Astrocyte (in vitro differentiated cells and primary cell): ENCODE measurements at regions not wholly inside any gene's neighbourhood (a gene's known extent, or its start where the extent isn't known, plus 50 kb on each side); places are given as distances from the start of the nearest gene placed in this dataset.

Experiments
- DNase-seq: peaks from one replicate; pipeline ENCODE4 v3.0.0-alpha.2; 2010; ENCODE audit warnings: low read depth
- FAIRE-seq: peaks from 2 replicates; lab custom pipeline; 2011; peaks lifted over from hg19 to GRCh38; lab: Jason Lieb, UNC
- H2AFZ ChIP-seq: 2 replicates; pipeline ENCODE4 v1.6.0; 2012; ENCODE audit warnings: low read depth, low read length, inconsistent platforms
- H3K27ac ChIP-seq: 2 replicates; pipeline ENCODE4 v1.5.1; 2011; ENCODE audit warnings: low read depth, low read length, inconsistent platforms
- H3K27me3 ChIP-seq: 2 replicates; pipeline ENCODE4 v1.6.0; 2011; ENCODE audit warnings: low read length, inconsistent platforms; ENCODE audit not compliant: insufficient read depth
- H3K36me3 ChIP-seq: 2 replicates; pipeline ENCODE4 v1.5.1; 2011; ENCODE audit warnings: low read length, inconsistent platforms; ENCODE audit not compliant: insufficient read depth
- H3K4me1 ChIP-seq: 2 replicates; pipeline ENCODE4 v1.5.1; 2011; ENCODE audit warnings: low read length, inconsistent platforms; ENCODE audit not compliant: insufficient read depth
- H3K4me2 ChIP-seq: 2 replicates; pipeline ENCODE4 v1.6.0; 2012; ENCODE audit warnings: low read length, inconsistent platforms
- H3K4me3 ChIP-seq: 2 replicates; pipeline ENCODE4 v1.5.1; 2011; ENCODE audit warnings: low read depth, mild to moderate bottlenecking, low read length, inconsistent platforms; ENCODE audit not compliant: insufficient read depth
- H3K79me2 ChIP-seq: 2 replicates; pipeline ENCODE4 v1.6.0; 2012; ENCODE audit warnings: mild to moderate bottlenecking, low read length, inconsistent platforms; ENCODE audit not compliant: insufficient read depth
- H3K9ac ChIP-seq: 2 replicates; pipeline ENCODE4 v1.6.0; 2012; ENCODE audit warnings: mild to moderate bottlenecking, low read length, inconsistent platforms
- H3K9me3 ChIP-seq: 2 replicates; pipeline ENCODE4 v1.5.1; 2012; ENCODE audit warnings: low read depth, mild to moderate bottlenecking, low read length, inconsistent platforms; ENCODE audit not compliant: insufficient read depth
- H4K20me1 ChIP-seq: 2 replicates; pipeline ENCODE4 v1.6.0; 2012; ENCODE audit warnings: low read length, inconsistent platforms; ENCODE audit not compliant: insufficient read depth
- H3K27ac Mint-ChIP-seq: one replicate; pipeline ENCODE4 v1.8.0; 2021; ENCODE audit warnings: mild to moderate bottlenecking, mixed read lengths; ENCODE audit not compliant: unreplicated experiment
- H3K27me3 Mint-ChIP-seq: one replicate; pipeline ENCODE4 v1.8.0; 2021; ENCODE audit warnings: low read depth, mixed read lengths; ENCODE audit not compliant: unreplicated experiment
- H3K36me3 Mint-ChIP-seq: one replicate; pipeline ENCODE4 v1.8.0; 2021; ENCODE audit warnings: low read depth, mixed read lengths; ENCODE audit not compliant: unreplicated experiment
- H3K4me1 Mint-ChIP-seq: one replicate; pipeline ENCODE4 v1.8.0; 2021; ENCODE audit warnings: low read depth, mixed read lengths; ENCODE audit not compliant: unreplicated experiment
- H3K4me3 Mint-ChIP-seq: one replicate; pipeline ENCODE4 v1.8.0; 2021; ENCODE audit warnings: mild to moderate bottlenecking, moderate library complexity, mixed read lengths; ENCODE audit not compliant: unreplicated experiment
- H3K9me3 Mint-ChIP-seq: one replicate; pipeline ENCODE4 v1.8.0; 2021; ENCODE audit warnings: mild to moderate bottlenecking, mixed read lengths; ENCODE audit not compliant: unreplicated experiment
- EZH2 ChIP-seq: IDR thresholded peaks from 2 replicates; pipeline ENCODE4 v1.6.1; 2012; ENCODE audit warnings: mild to moderate bottlenecking, low read length, inconsistent platforms; ENCODE audit not compliant: insufficient read depth
- TF ChIP-seq, protein P1 (sequence below): IDR thresholded peaks from 2 replicates; pipeline ENCODE4 v1.5.1; 2011; ENCODE audit warnings: low read depth, mild to moderate bottlenecking, inconsistent platforms, low read length, moderate library complexity; ENCODE audit not compliant: insufficient read depth

DNA sequence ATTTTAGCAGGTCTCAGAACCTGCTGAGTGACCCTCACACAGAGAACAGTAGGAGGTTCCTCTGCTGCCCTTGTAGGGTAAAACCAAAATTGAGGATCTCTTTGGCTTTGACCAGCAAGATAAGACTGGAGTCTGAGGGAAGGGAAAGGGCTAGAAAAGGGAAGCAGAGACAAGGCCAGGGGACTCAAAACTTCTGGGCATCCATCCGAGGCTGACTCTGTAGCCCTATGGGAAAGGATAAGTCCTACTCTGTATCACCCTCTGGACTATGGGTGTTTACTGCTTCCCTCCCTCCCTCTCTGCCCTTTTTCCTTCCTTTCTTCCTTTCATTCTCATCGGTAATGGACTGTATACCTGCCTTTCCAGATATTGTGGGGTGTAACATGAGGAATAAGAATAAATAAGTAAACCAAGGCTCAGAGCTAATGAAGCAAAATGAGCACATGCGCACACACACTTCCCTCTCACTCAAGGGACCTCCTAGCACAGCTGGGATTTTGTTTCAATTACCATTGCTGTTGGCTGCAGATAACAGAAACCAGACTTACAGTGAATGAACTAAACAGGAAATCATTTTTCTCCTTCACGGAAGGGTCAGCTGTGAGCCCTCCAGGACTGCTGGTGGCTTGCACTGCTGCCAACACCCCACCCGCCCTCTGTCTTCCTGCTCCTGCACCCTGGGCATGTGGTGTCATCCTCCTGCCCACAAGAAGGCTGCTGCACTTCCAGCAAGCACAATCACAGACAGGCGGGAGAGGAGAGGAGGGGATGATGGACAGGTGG lies 404.4 kb upstream of the CCDC196 start:
- FAIRE-seq, result no peak
- Histone ChIP-seq H3K9me3 (no peaks in the 10 kb centered on the region), H3K9ac (no peak overlapping the region), H2AFZ (no peak overlapping the region), H3K79me2 (no peaks in the 10 kb centered on the region), H3K4me1 (no peaks in the 10 kb centered on the region), H3K4me3 (no peak overlapping the region), H4K20me1 (no peaks in the 10 kb centered on the region), H3K36me3 (no peaks in the 10 kb centered on the region), H3K4me2 (peak overlapping the region; percentile 5), H3K27me3 (no peaks in the 10 kb centered on the region), H3K27ac (no peak overlapping the region)
- TF ChIP-seq EZH2, result no peak
- TF ChIP-seq, protein P1, sequence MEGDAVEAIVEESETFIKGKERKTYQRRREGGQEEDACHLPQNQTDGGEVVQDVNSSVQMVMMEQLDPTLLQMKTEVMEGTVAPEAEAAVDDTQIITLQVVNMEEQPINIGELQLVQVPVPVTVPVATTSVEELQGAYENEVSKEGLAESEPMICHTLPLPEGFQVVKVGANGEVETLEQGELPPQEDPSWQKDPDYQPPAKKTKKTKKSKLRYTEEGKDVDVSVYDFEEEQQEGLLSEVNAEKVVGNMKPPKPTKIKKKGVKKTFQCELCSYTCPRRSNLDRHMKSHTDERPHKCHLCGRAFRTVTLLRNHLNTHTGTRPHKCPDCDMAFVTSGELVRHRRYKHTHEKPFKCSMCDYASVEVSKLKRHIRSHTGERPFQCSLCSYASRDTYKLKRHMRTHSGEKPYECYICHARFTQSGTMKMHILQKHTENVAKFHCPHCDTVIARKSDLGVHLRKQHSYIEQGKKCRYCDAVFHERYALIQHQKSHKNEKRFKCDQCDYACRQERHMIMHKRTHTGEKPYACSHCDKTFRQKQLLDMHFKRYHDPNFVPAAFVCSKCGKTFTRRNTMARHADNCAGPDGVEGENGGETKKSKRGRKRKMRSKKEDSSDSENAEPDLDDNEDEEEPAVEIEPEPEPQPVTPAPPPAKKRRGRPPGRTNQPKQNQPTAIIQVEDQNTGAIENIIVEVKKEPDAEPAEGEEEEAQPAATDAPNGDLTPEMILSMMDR, result no peak
- H3K9me3 Mint-ChIP-seq, result peaks cover 4% of the 10 kb centered on the region
- H3K4me1 Mint-ChIP-seq, result no peaks in the 10 kb centered on the region
- H3K27ac Mint-ChIP-seq, result no peak overlapping the region
- H3K4me3 Mint-ChIP-seq, result no peak overlapping the region
- peaks cover 17% of the 10 kb centered on the region for H3K27me3 Mint-ChIP-seq
- no peaks in the 10 kb centered on the region for H3K36me3 Mint-ChIP-seq
- DNase-seq, result peak; percentile 43

DNA sequence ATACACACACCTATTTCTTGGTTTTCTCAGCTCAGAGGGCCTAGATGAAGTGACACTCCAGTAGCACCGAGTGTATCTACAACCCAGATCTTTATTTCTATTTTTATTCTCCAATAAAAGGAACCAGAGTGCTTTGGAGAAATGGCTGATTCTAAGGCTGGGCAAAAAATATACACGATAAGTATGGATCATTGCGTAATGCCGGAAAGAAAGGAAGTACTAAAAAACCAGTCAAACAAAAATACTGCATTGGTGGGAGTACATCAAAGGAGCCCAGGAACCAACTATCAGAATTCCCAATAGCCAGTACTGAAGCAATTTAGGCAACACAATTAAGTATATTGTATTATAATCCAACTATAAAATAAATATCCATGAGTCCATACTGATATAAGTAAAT lies 400.9 kb upstream of the CCDC196 start:
- no peaks in the 10 kb centered on the region for H3K36me3 Mint-ChIP-seq
- peaks cover 6% of the 10 kb centered on the region for H3K4me1 ChIP-seq
- no peaks in the 10 kb centered on the region for H3K79me2 ChIP-seq
- no peak overlapping the region for H3K9ac ChIP-seq
- H3K4me3 ChIP-seq, result no peak overlapping the region
- TF ChIP-seq EZH2, result no peak
- TF ChIP-seq, protein P1, result no peak
- no peaks in the 10 kb centered on the region for H3K27me3 ChIP-seq
- H3K27ac ChIP-seq, result no peak overlapping the region
- no peak overlapping the region for H3K4me3 Mint-ChIP-seq
- no peak overlapping the region for H2AFZ ChIP-seq
- no peaks in the 10 kb centered on the region for H3K36me3 ChIP-seq
- no peaks in the 10 kb centered on the region for H3K9me3 ChIP-seq
- DNase-seq (no peak), FAIRE-seq (no peak)
- H3K4me1 Mint-ChIP-seq, result no peaks in the 10 kb centered on the region
- no peak overlapping the region for H3K4me2 ChIP-seq
- H4K20me1 ChIP-seq, result no peaks in the 10 kb centered on the region
- peaks cover 4% of the 10 kb centered on the region for H3K27me3 Mint-ChIP-seq
- no peak overlapping the region for H3K27ac Mint-ChIP-seq
- H3K9me3 Mint-ChIP-seq, result peaks cover 4% of the 10 kb centered on the region

DNA sequence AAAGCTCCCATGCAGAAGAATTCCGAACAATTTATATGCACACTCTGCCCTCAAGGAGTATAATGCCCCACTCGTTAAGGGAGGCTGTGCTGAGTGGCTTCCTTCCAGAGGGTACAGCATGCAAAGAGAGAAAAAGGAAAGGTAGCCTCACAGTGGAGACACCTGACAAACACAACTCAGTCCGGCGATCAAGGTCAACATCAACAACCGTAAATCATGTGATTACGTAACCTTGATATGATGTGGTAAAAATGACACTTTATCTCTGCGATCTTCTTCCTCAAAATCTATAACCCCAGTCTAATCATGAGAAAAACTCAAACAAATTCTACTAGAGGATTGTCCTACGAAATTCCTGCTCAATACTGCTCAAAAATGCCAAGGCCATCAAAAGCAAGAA lies 400.5 kb upstream of the CCDC196 start:
- Mint-ChIP-seq H3K27me3 (peaks cover under 1% of the 10 kb centered on the region), H3K36me3 (no peaks in the 10 kb centered on the region), H3K9me3 (peaks cover 4% of the 10 kb centered on the region), H3K27ac (no peak overlapping the region), H3K4me3 (no peak overlapping the region), H3K4me1 (no peaks in the 10 kb centered on the region)
- Histone ChIP-seq H3K27me3 (no peaks in the 10 kb centered on the region), H3K4me1 (peaks cover 6% of the 10 kb centered on the region), H3K9me3 (no peaks in the 10 kb centered on the region), H3K4me2 (no peak overlapping the region), H3K79me2 (no peaks in the 10 kb centered on the region), H3K27ac (no peak overlapping the region), H3K36me3 (no peaks in the 10 kb centered on the region), H3K9ac (no peak overlapping the region), H3K4me3 (no peak overlapping the region), H4K20me1 (no peaks in the 10 kb centered on the region), H2AFZ (no peak overlapping the region)
- FAIRE-seq (no peak), DNase-seq (no peak)
- no peak for TF ChIP-seq EZH2
- TF ChIP-seq, protein P1, result no peak
